Right ventricle myocardium superior (tissue), 1 donor: ENCODE measurements at regions not wholly inside any gene's neighbourhood (a gene's known extent, or its start where the extent isn't known, plus 50 kb on each side); places are given as distances from the start of the nearest gene placed in this dataset.

Source experiments
- ATAC-seq: fragments of 200-7000 bp; cut with Tn5 transposase; one replicate; pipeline ENCODE4 v1.9.1; 2020; ENCODE audit warnings: mild to moderate bottlenecking; ENCODE audit not compliant: poor library complexity
- DNase-seq: peaks from one replicate; pipeline ENCODE4 v3.0.0-alpha.2; 2020
- intact Hi-C: fragments of 100-400 bp; cut with DNase I; formaldehyde crosslinking; loops from one replicate; pipeline ENCODE4 v1.11.2; 2022
- donor health status: DM: no; HTN: yes; CAD: no; lungs with severe emphysema.

DNA sequence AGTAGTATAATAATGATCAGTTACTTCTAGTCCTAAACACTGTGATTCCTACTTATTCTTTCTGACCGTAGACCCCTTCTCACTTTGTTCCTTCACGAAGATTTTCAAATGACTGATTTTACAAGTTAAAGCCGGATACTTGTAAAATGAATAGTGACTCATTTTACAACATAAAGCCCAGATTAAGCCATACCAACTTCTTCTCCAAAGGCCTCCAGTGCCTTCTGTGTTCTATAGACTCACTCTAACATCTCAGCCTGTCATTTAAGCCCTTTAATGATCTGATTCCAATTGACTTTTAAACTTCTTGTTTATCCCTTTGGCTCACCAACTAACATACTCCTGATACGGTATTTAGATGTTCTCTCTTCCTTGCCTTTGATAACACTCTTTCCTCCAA lies 480.0 kb upstream of the HS3ST1 start:
- intact Hi-C loops: no loop called here
- DNase-seq (no peak), ATAC-seq (no peak)

DNA sequence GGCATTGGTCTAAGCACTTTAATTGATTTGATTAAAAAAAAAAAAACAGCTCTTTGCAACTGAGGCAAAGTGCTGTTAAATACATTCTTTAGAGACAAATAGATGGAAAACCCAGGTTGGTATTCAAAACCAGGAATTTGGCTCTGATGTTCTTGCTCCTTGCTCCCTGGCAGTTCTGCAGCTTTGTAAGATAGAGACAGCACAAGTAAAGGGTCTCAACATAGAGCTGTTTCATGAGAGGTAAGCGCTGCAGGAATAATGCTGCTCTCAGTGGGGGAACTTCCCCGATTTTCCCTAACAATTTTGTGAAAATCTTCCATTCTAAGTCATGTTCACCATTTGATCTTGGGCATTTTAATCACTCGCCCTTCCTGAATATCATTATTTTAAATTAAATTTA lies 479.5 kb upstream of the HS3ST1 start:
- ATAC-seq: no peak

GRCh38 chr4:11904846-11905739 lies 476.4 kb upstream of the HS3ST1 start:
- DNase-seq: no peak
- intact Hi-C loops: no loop called here
- peak; percentile 78 for ATAC-seq

More for the DNA sequence above, 479.5 kb upstream of the HS3ST1 start:
- intact Hi-C loops: no loop called here
- no peak for DNase-seq

DNA sequence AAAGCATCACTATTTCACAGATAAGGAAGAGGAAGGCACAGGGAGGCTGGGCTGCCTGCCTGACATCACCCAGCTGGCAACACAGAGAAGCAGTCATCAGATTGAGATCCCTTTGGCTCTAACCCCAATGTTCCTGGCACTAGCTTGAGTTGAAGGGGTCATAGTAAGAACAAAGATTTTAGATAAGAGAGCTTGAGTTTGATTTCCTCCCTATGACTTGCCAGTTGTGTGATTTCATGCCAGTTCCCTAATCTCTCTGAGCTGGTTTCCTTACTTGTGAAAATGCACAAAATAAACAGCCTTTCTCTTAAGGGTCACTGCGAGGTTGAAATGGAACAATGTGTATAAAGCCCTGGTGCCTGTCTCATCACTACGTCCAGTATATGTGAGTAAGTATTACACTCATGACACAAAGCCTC lies 475.4 kb upstream of the HS3ST1 start:
- intact Hi-C loops: no loop called here
- peak; percentile 76 for DNase-seq
- peak; percentile 95 for ATAC-seq

DNA sequence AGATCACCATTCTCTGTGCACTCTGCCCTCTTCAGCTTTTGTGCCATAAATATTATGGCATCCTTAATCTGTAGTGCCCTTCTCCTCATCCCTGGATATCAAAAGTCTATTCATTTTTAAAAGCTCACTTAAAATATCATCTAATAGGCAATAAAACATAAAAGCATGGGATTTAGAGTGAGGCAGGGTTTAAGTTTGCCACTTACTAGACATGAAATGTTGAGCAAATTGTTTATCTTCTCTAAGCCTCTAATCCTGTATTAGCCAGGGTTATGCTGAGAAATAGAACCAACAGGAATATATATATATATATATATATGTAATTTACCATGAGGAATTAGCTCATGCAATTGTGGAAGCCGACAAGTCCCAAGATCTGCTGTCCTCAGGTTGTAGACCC lies 472.4 kb upstream of the HS3ST1 start:
- DNase-seq (no peak), ATAC-seq (no peak)
- intact Hi-C loops: no loop called here

- no peak for ATAC-seq
- intact Hi-C loops: no loop called here
Observed at GRCh38 chr4:11900359-11900758, 471.7 kb upstream of the HS3ST1 start.

DNA sequence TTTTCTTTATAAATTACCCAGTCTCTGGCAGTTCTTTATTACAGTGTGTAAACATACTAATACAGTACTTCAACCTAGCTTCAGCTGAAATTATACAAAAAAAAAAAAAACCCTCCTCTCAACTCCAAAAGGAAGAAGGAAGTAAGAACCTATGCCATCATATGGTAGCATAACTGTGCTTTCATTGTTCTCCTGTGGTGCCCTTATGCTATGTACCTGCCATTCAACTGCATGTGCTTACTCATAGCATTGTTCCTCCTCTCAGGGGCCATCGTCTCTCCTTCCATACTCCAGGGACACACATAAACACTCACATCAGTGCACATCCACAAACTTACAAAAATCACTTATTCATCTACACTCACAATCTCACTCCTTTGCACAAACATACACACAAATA lies 470.1 kb upstream of the HS3ST1 start:
- ATAC-seq: no peak
- intact Hi-C loops: no loop called here
- DNase-seq: no peak

More at GRCh38 chr4:11900359-11900758, 471.7 kb upstream of the HS3ST1 start:
- DNase-seq: no peak

GRCh38 chr4:11895766-11896165 lies 467.1 kb upstream of the HS3ST1 start:
- intact Hi-C loops: no loop called here
- ATAC-seq: no peak

DNA sequence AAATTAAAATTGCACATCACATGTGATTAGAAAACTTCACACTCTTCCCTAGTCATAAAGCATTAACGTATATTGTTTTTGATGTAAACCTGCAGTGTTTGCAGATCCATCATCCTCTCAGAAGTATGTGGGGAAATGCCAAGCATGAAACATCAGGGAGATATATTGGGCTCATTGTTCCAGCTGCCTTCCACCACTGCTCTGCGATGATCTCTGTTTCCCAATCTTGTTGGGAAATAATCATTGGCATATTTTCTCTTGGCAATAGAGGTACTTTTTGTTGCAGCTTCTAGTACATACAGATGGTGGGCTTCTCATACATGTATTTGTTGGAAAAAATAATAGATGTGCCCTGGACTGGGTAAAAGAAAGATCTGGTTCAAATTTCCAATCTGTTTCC lies 466.3 kb upstream of the HS3ST1 start:
- DNase-seq: no peak
- ATAC-seq: no peak
- intact Hi-C loops: no loop called here

More at GRCh38 chr4:11895766-11896165, 467.1 kb upstream of the HS3ST1 start:
- no peak for DNase-seq

DNA sequence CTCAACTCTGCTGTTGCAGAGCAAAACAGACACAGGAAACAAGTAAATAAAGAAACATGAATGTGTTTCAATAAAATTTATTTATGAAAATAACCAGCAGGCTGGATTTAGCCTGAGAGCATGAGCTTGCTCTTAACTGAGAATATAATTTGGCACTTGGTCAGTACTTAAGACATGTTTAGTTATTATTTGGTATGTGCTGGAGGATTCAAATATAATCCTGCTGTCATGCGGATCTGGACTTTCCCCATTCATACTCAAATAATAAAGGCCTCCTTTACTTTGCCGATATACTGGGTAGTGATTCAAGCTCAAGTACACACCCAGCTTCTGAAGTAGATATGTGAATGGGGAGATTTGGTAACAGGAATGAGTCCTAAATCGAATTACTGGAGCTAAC lies 465.5 kb upstream of the HS3ST1 start:
- intact Hi-C loops: no loop called here
- ATAC-seq (no peak), DNase-seq (no peak)

GRCh38 chr4:11889099-11889498 lies 460.4 kb upstream of the HS3ST1 start:
- intact Hi-C loops: no loop called here
- no peak for ATAC-seq
- DNase-seq: no peak

- DNase-seq: no peak
- ATAC-seq: no peak
- intact Hi-C loops: no loop called here
Observed at GRCh38 chr4:11881947-11882346, 453.3 kb upstream of the HS3ST1 start.

DNA sequence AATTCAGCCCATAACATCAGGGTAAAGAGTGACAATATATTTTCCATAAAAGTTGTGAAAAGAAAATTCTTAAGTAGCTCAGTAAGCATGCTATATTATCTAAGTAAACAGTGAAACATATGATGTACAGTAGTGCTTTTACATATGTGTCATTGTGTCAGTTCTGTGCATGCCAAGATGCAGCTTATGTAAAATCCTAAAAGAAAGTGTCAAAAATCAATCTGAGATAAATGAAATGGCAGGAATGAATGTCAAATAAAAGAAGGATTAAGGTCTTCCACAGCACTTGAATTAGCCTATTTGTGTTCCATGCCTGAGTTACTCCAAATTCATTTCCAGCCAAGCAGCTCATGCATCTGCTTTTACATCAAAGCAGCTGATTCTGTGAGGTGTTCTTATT lies 452.7 kb upstream of the HS3ST1 start:
- ATAC-seq (no peak), DNase-seq (no peak)
- intact Hi-C loops: no loop called here

GRCh38 chr4:11878241-11878640 lies 449.5 kb upstream of the HS3ST1 start:
- ATAC-seq (no peak), DNase-seq (no peak)
- intact Hi-C loops: no loop called here

DNA sequence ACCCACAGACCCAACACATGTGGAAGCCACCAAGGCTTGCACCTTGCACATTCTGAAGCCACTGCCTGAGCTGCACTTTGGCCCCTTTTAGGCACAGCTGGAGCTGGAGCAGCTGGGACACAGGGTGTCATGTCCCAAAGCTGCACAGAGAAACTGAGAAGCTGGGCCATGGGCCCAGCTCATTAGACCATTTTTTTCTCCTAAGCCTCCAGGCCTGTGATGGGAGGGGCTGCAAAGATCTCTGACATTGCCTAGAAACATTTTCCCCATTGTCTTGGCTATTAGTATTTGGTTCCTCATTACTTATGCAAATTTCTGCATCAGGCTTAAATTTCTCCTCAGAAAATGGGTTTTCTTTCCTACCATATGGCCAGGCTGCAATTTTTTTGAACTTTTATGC lies 447.4 kb upstream of the HS3ST1 start:
- intact Hi-C loops: no loop called here
- ATAC-seq: no peak
- no peak for DNase-seq

GRCh38 chr4:11869191-11869870 lies 440.6 kb upstream of the HS3ST1 start:
- intact Hi-C loops: no loop called here
- no peak for ATAC-seq
- DNase-seq: no peak

DNA sequence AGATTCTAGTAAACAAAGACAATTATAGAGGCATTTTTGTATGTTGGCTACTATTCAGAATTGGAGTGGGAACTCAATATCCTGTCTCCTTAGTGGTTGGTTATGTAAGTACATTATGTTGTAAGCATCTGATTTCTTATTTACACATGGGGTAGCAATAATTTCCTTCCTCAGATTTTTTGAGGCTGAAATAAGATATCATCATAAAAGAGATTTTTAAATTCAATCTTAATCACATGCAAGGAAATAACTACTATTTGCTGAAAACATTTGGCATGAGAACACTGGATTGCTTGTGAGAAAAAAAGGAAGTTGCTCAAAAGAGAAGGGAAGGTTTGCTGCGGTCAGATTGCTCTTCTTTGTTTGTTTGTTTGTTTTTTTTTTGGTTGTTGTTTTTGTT lies 437.7 kb upstream of the HS3ST1 start:
- ATAC-seq (no peak), DNase-seq (no peak)
- intact Hi-C loops: no loop called here

DNA sequence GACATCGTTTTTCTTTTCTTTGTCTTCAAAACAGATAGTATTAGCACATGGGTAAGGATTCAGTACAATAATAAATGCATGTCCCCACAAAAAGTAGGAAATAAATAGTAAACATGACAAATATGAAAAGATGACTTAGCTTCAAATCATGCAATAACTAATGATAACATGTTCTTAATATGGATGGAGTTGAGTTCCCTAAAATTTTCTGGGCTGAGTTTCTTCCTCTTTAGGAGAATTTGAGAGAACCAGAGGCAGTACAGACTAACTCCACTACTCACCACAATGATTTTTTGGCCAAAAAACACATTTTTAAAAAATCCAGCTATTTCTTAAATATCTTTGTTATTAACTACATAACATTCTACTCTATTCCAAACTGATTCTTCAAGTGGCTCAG lies 432.3 kb upstream of the HS3ST1 start:
- ATAC-seq: no peak
- intact Hi-C loops: no loop called here

GRCh38 chr4:11857881-11858280 lies 429.2 kb upstream of the HS3ST1 start:
- ATAC-seq: no peak
- no peak for DNase-seq
- intact Hi-C loops: no loop called here

More for the DNA sequence above, 432.3 kb upstream of the HS3ST1 start:
- DNase-seq: no peak

DNA sequence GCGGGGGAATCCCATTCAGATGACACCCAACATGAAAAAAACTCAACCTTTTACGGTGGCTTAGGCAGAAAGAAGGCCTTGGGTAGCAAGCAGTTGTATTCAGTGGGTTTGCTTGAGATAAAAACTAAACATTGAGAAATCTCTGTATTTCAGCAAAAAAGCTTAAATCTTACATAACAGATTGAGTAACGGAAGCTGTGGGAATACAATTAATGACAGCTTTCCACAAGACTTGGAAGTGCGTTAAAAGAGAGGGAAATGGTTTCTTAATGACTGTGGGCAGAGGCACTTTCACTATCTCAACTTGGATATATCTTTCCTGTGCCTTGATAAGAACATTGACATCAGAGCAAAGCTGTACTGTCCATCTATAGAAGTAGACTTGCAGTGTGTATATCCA lies 418.5 kb upstream of the HS3ST1 start:
- DNase-seq: no peak
- ATAC-seq: peak; percentile 51
- intact Hi-C loops: no loop called here
